ENCODE measurements at regions not wholly inside any gene's neighbourhood (a gene's known extent, or its start where the extent isn't known, plus 50 kb on each side); places are given as distances from the start of the nearest gene placed in this dataset.

DNA sequence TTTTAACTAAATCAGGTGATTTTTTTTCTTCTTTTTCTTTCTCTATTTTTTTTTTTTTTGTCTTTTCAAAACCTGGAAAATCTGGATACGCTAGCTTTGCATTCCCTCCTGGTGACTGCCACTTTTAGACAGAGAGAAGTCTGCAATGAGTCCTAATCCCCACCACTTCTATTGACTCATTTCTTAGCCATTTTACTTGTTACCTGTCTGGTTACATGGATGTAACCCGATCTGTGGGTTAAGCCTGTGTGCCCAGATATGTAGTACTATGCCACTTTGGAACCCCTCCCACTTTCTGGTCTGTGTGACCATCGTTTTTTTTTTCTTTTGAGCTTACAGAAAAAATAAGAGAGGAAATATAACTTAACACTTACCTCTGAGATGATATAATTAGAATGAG is 817.8 kb upstream of the PCDH9 start:
- Mint-ChIP-seq H3K27ac (no peak overlapping the region), H3K27me3 (no peaks in the 10 kb centered on the region), H3K36me3 (ENCODE audit: low read depth) (no peaks in the 10 kb centered on the region), H3K9me3 (no peaks in the 10 kb centered on the region), H3K4me1 (ENCODE audit: low read depth) (no peaks in the 10 kb centered on the region), H3K4me3 (no peak overlapping the region)
- intact Hi-C loops (cut with micrococcal nuclease), result no loop called here

DNA sequence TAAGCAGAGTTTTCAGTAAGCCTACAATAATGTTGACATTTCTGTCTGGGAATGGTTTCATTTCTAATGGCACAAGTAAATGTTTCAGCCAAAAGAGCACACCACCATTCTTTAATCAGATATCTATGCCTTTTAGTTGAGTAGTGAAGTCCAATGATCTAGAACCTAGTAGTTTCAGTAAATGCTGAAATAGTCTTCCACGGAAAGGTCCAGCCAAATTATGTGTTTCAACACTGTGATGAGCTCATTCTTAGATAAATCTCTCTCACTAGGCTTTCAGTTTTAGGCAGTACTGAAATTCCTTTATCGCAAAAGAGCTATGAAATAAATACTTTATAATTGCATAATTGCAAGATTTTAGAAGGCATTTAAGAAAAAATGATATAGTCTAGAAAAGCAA is 816.8 kb upstream of the PCDH9 start:
- intact Hi-C loops (cut with micrococcal nuclease), result no loop called here
- no peaks in the 10 kb centered on the region for H3K9me3 Mint-ChIP-seq
- H3K27ac Mint-ChIP-seq, result no peak overlapping the region
- H3K4me3 Mint-ChIP-seq, result no peak overlapping the region
- H3K4me1 Mint-ChIP-seq (ENCODE audit: low read depth), result no peaks in the 10 kb centered on the region
- H3K36me3 Mint-ChIP-seq (ENCODE audit: low read depth), result no peaks in the 10 kb centered on the region
- H3K27me3 Mint-ChIP-seq, result no peaks in the 10 kb centered on the region

DNA sequence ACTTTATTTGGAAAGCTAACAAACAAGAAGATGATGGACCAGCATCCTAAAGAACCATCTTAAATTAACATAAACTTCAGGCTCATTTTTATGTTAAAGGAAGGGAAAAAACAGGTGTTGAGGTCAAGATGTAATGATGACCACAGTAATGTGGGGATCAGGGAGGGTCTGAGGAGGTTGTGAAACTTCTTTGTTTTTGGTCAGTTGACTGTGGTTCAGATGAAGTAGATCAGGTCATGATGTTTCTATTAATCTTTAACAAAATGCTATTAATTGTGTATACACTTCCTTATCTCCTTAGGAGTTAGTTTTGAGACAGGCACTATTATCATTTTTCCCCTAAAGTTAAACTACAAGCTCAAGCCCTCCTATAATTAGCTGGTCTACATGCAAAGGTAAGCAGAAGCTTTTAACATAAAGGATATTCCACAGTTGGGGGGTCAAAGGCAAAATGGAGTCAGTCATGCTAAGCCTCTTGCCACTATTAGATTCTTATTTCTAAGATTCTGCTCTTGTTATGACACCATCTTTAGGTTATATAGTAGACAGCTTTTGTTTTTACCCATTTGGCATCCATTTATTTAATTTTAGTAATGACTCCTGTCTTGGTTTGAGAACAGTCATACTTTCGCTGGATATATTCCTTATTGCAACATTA is 800.1 kb upstream of the PCDH9 start:
- Mint-ChIP-seq H3K27ac (no peak overlapping the region), H3K27me3 (no peaks in the 10 kb centered on the region), H3K4me1 (ENCODE audit: low read depth) (no peaks in the 10 kb centered on the region), H3K4me3 (no peak overlapping the region), H3K36me3 (ENCODE audit: low read depth) (no peaks in the 10 kb centered on the region), H3K9me3 (peaks cover 21% of the 10 kb centered on the region)
- intact Hi-C loops (cut with micrococcal nuclease), result no loop called here

DNA sequence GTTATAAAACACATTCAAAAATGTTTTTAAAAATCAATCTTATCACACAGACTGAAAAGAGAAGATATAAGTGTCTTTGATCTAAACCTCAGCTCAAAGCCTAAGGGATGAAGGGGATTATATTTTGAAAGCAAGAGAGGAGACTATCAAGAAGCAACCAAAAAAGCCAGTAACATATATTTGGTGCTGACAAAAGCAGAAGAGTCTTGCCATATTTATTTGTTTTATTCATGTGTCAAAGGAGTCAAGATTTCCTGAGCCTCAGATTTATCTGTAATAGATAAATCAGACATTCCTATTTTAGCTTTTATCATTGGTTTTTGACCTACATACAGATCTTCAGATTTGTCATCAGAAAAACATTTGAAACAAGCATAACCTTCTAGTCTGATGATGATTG is 798.6 kb upstream of the PCDH9 start:
- no peak overlapping the region for H3K4me3 Mint-ChIP-seq
- H3K4me1 Mint-ChIP-seq (ENCODE audit: low read depth), result no peaks in the 10 kb centered on the region
- intact Hi-C loops (cut with micrococcal nuclease), result no loop called here
- peaks cover 18% of the 10 kb centered on the region for H3K9me3 Mint-ChIP-seq
- H3K27ac Mint-ChIP-seq, result no peak overlapping the region
- H3K27me3 Mint-ChIP-seq, result no peaks in the 10 kb centered on the region
- H3K36me3 Mint-ChIP-seq (ENCODE audit: low read depth), result no peaks in the 10 kb centered on the region

DNA sequence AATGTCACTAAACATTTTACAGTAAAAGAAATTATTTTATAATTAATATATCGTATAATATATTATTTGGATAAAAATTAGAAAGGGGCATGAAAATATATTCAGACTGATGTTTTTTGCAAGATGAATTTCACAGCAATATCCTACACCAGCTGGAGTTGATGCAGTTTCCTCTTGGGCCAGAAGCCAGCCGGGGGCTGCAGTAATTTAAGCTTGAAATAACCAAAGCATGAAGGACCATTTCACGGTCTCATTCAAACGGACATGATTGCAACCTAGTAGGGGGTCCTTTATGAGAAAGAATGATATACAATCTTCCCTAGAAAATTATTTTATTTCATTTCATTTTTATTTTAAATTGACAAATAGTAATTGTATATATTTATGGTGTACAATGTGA is 797.2 kb upstream of the PCDH9 start:
- no peak overlapping the region for H3K27ac Mint-ChIP-seq

DNA sequence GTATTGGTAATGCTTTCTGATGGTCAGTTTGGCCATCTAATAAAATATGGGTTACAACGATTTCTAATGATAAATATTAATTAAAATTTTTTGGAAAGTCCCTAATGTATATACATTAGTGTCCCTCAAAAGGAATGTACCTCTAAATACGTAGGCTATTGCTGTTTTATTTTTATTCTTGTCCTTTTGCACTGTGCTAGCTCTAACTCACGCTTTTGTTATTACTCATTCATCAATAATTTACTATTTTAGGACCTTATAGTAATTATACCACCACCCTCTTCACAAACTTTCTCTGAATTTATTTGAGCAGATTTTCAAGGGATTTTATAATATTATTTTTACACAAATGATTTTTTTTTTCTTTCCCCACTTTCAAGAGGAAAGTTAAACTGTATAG is 795.9 kb upstream of the PCDH9 start:
- no peaks in the 10 kb centered on the region for H3K27me3 Mint-ChIP-seq
- no peak overlapping the region for H3K27ac Mint-ChIP-seq
- no peaks in the 10 kb centered on the region for H3K4me1 Mint-ChIP-seq (ENCODE audit: low read depth)
- H3K9me3 Mint-ChIP-seq, result peaks cover 34% of the 10 kb centered on the region
- no peaks in the 10 kb centered on the region for H3K36me3 Mint-ChIP-seq (ENCODE audit: low read depth)
- intact Hi-C loops (cut with micrococcal nuclease), result no loop called here
- H3K4me3 Mint-ChIP-seq, result no peak overlapping the region

More for the DNA sequence above, 797.2 kb upstream of the PCDH9 start:
- Mint-ChIP-seq H3K4me3 (no peak overlapping the region), H3K27me3 (no peaks in the 10 kb centered on the region), H3K4me1 (ENCODE audit: low read depth) (no peaks in the 10 kb centered on the region), H3K9me3 (peaks cover 21% of the 10 kb centered on the region), H3K36me3 (ENCODE audit: low read depth) (no peaks in the 10 kb centered on the region)
- intact Hi-C loops (cut with micrococcal nuclease), result no loop called here

DNA sequence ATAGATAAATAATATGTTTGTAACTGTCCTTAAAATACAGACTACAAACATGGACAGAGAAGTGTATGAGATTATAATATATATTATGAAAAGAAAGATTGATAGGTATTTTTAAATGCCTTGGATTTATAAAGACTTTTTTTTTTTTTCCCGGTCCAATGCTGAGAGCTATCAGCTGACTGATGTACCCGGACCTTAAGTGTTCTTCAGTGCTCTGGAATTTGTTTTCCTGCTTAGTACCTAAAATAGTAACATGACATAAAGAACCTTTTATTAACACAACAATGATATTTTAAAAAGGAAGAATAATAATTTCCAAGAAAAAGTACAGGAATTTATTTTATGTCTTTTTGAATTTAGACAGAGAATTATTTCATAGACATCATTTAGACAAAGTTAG is 795.5 kb upstream of the PCDH9 start:
- Mint-ChIP-seq H3K9me3 (peaks cover 38% of the 10 kb centered on the region), H3K27ac (no peak overlapping the region), H3K4me1 (ENCODE audit: low read depth) (no peaks in the 10 kb centered on the region), H3K4me3 (no peak overlapping the region), H3K27me3 (no peaks in the 10 kb centered on the region), H3K36me3 (ENCODE audit: low read depth) (no peaks in the 10 kb centered on the region)
- intact Hi-C loops (cut with micrococcal nuclease), result no loop called here

DNA sequence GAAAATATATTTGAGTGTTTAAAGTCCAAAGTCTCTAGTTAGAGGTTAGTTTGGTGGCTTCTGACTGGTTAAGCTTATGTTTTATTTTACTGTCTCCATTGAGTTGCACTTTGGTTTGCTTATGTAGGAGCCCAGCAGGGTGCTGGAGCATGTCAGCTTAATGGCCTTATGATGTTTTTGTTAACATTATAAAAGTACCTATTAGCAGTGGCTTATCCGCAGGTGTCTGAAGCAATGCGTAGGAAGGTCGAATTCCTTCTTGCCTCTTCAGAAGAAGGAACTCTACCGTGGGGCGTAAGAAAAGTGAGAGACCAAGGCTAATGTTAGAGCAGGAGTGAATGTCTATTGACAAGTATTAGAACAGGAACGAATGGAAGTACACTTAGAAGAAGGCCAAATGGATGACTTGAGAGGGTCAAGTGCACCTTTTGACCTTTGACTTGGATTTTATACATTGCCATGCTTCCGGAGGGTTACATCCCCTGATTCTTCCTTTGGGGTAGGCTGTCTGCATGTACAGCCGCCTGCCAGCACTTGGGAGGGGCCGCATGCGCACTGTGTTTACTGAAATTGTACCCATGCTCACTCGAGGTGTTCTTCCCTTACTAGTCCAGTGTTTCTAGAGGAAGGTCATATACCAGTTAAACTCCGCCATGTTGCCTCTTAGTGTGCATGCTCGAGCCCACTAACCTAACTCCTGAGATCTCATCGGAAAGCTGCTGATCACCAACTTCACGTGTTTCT is 793.9 kb upstream of the PCDH9 start:
- Mint-ChIP-seq H3K27ac (no peak overlapping the region), H3K4me1 (ENCODE audit: low read depth) (no peaks in the 10 kb centered on the region), H3K9me3 (peaks cover 39% of the 10 kb centered on the region), H3K27me3 (no peaks in the 10 kb centered on the region), H3K4me3 (no peak overlapping the region), H3K36me3 (ENCODE audit: low read depth) (no peaks in the 10 kb centered on the region)
- intact Hi-C loops (cut with micrococcal nuclease), result no loop called here

DNA sequence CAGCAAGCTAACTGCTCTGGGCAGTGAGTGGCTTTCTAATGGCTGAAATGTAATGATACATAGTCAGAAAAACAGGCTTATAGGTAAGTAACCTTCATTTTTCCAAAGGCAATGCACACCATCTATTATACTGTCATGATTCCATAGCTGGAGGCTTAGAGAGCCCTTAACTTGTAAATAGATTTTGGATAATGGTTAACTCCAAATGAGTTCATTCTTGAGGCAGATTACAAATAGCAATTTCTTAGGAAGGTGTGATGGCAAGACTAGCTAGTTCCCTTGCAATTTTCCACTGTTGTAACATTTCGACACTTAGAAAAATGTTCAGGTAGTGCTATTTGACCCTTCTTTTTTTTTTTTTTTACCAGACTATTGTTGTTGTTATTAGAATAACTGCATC is 789.8 kb upstream of the PCDH9 start:
- no peaks in the 10 kb centered on the region for H3K4me1 Mint-ChIP-seq (ENCODE audit: low read depth)
- no peaks in the 10 kb centered on the region for H3K27me3 Mint-ChIP-seq
- peaks cover 31% of the 10 kb centered on the region for H3K9me3 Mint-ChIP-seq
- no peak overlapping the region for H3K4me3 Mint-ChIP-seq
- no peaks in the 10 kb centered on the region for H3K36me3 Mint-ChIP-seq (ENCODE audit: low read depth)
- no peak overlapping the region for H3K27ac Mint-ChIP-seq
- intact Hi-C loops (cut with micrococcal nuclease), result no loop called here

DNA sequence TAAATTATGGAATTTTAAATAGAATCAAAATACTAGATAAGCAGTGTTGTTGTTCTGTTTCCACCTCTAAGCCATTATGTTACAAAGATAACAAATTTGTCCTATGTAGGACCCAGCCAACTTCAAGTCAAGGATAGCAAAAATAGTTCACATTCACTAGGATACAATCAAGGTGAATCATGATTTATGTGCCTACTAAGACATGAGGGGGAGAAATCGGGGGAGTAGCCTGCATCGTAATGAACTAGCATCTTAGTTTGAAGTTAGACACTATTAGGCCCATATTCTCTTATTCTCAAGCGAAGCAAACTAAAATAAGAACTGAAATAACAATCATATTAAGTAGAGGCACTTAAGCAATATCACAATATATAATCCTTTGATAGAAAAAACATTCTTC is 779.4 kb upstream of the PCDH9 start:
- no peak overlapping the region for H3K27ac Mint-ChIP-seq
- intact Hi-C loops (cut with micrococcal nuclease), result no loop called here
- no peak overlapping the region for H3K4me3 Mint-ChIP-seq
- H3K4me1 Mint-ChIP-seq (ENCODE audit: low read depth), result no peaks in the 10 kb centered on the region
- no peaks in the 10 kb centered on the region for H3K27me3 Mint-ChIP-seq
- no peaks in the 10 kb centered on the region for H3K36me3 Mint-ChIP-seq (ENCODE audit: low read depth)
- peaks cover 28% of the 10 kb centered on the region for H3K9me3 Mint-ChIP-seq

DNA sequence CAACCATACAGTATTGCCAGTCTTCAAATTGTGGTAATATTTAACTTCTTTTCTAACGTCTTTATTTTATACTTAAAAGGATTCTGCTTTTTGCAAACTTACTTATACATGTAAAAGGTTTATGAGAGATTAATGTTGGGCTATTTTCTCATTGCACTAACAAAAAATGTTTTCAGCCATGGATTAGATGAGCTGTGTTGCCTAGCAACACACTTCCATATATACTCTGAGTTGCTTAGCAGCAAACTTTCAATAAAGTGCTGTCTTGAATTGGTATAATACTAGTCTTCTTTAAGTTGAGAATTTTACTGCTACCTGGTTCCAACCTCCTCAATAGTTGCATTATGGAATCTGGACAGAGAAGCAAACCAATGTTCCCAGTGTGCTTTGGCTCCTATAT is 777.4 kb upstream of the PCDH9 start:
- no peak overlapping the region for H3K27ac Mint-ChIP-seq
- no peak overlapping the region for H3K4me3 Mint-ChIP-seq
- H3K27me3 Mint-ChIP-seq, result no peaks in the 10 kb centered on the region
- intact Hi-C loops (cut with micrococcal nuclease), result no loop called here
- H3K4me1 Mint-ChIP-seq (ENCODE audit: low read depth), result no peaks in the 10 kb centered on the region
- no peaks in the 10 kb centered on the region for H3K36me3 Mint-ChIP-seq (ENCODE audit: low read depth)
- peaks cover 32% of the 10 kb centered on the region for H3K9me3 Mint-ChIP-seq

DNA sequence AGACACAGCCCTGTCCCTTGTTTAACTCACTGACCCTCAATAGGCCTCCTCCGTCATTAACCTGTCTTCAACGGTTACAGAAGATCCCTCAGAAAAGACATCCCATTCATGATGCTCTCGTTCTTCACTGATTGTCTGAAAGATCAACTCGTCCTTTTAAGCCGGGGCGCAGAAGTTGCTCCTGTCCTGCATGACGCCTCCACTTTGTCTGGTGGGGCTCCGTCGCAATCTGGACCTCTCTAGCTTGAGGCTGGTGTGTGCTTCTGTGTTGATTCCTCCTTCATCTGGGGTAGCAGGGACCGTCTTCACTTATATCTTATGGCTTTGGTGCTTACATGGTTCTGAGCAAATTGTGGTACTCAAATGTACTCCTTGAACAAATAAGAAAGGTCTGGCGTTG is 766.0 kb upstream of the PCDH9 start:
- Mint-ChIP-seq H3K27ac (no peak overlapping the region), H3K9me3 (peaks cover 26% of the 10 kb centered on the region), H3K36me3 (ENCODE audit: low read depth) (no peaks in the 10 kb centered on the region), H3K4me1 (ENCODE audit: low read depth) (no peaks in the 10 kb centered on the region), H3K4me3 (no peak overlapping the region), H3K27me3 (no peaks in the 10 kb centered on the region)
- intact Hi-C loops (cut with micrococcal nuclease), result no loop called here

DNA sequence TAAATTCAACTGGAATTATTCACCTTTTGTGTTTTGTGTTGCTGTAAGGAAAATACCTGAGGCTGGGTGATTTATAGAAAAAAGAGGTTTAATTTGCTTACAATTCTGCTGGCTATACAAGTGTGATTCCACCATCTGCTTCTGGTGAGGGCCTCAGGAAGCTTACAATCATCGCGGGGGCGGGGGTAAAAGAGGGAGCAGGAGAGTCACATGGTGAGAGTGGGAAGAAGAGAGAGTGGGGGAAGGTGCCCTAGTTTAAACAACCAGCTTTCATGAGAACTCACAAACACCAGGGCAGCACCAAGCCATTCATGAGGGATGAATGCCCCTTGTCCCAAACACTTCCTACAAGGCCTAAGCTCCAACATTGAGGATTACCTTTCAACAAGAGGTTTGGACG is 760.7 kb upstream of the PCDH9 start:
- H3K4me1 Mint-ChIP-seq (ENCODE audit: low read depth), result no peaks in the 10 kb centered on the region
- H3K9me3 Mint-ChIP-seq, result peaks cover 18% of the 10 kb centered on the region
- H3K4me3 Mint-ChIP-seq, result no peak overlapping the region
- H3K27me3 Mint-ChIP-seq, result no peaks in the 10 kb centered on the region
- no peak overlapping the region for H3K27ac Mint-ChIP-seq
- H3K36me3 Mint-ChIP-seq (ENCODE audit: low read depth), result no peaks in the 10 kb centered on the region
- intact Hi-C loops (cut with micrococcal nuclease), result no loop called here

DNA sequence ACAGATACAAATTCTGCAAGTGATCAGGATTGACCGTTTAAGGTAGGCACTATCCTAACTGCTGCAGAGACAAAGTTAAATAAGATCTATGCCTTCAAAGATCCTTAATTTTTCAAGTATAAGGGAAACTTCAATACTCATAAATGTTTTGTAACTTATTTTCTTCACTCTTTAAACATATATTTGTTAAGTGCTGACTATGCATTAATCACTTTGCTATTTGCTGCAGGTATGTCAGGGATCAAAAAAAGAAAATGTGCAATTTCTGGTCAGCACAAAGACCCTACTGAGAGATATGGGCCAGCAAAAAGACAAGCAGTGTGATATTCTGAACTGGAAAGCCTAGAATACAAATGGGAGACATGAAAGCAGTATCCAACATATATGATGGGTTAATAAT is 756.1 kb upstream of the PCDH9 start:
- H3K4me3 Mint-ChIP-seq, result no peak overlapping the region
- peaks cover 16% of the 10 kb centered on the region for H3K9me3 Mint-ChIP-seq
- H3K27ac Mint-ChIP-seq, result no peak overlapping the region
- H3K4me1 Mint-ChIP-seq (ENCODE audit: low read depth), result no peaks in the 10 kb centered on the region
- H3K27me3 Mint-ChIP-seq, result no peaks in the 10 kb centered on the region
- no peaks in the 10 kb centered on the region for H3K36me3 Mint-ChIP-seq (ENCODE audit: low read depth)
- intact Hi-C loops (cut with micrococcal nuclease), result no loop called here

DNA sequence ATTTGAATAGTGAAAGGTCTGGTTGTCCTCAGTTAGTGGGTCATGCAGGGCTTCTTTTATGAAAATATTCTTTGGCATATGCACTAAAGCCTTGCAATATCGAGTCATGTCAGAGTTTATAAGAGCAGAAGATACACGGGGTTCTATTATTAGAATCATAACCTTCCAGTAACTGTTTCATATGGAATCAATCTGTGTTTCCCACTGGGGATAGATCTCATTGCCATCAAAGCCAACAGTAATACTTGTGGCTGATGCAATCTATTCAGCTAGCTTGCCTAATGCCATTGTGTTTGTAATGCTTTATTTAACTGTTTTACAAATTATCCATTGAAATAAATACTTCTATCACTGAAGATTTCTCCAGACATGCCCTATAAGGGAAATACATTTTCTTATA is 746.9 kb upstream of the PCDH9 start:
- intact Hi-C loops (cut with micrococcal nuclease), result no loop called here
- Mint-ChIP-seq H3K4me3 (no peak overlapping the region), H3K9me3 (peaks cover 20% of the 10 kb centered on the region)

More for the DNA sequence above, 746.9 kb upstream of the PCDH9 start:
- no peak overlapping the region for H3K27ac Mint-ChIP-seq
- H3K27me3 Mint-ChIP-seq, result no peaks in the 10 kb centered on the region
- H3K4me1 Mint-ChIP-seq (ENCODE audit: low read depth), result no peaks in the 10 kb centered on the region
- no peaks in the 10 kb centered on the region for H3K36me3 Mint-ChIP-seq (ENCODE audit: low read depth)
